HepG2 (cell line): ENCODE measurements at regions not wholly inside any gene's neighbourhood (a gene's known extent, or its start where the extent isn't known, plus 50 kb on each side); places are given as distances from the start of the nearest gene placed in this dataset.

ENCODE experiments used
- ATAC-seq: fragments of 200-7000 bp; cut with Tn5 transposase; 3 replicates; pipeline ENCODE4 v1.9.1; 2020; ENCODE audit warnings: mild to moderate bottlenecking, moderate library complexity
- BruUV-seq: library from RNA; stranded (reverse); fragments of 400-500 nt; replicated peaks from 2 replicates; lab custom pipeline; 2021; lab: Mats Ljungman, UMichigan
- CTCF ChIA-PET: fragments of 300-600 bp; formaldehyde crosslinking; extraction: SDS; loops from one replicate; lab custom pipeline; 2021; ENCODE audit warnings: low total read pairs, inconsistent platforms, low intra/inter-chr PET ratio; lab: Yijun Ruan, JAX
- POLR2A ChIA-PET: fragments of 350-600 bp; sonication (Branson Sonifier 250); formaldehyde crosslinking; loops from one replicate; lab custom pipeline; 2020; ENCODE audit warnings: antibody characterized with exemption, inconsistent platforms; lab: Yijun Ruan, JAX
- DNase-seq: peaks from one replicate; pipeline ENCODE4 v3.0.0-alpha.2; 2015; ENCODE audit warnings: low spot score
- FAIRE-seq: peaks from 3 replicates; lab custom pipeline; 2011; peaks lifted over from hg19 to GRCh38; lab: Jason Lieb, UNC
- H2AFZ ChIP-seq: one replicate; pipeline ENCODE4 v1.6.1; 2011; ENCODE audit warnings: low read length, inconsistent platforms
- H3K27ac ChIP-seq: fragments of 300-600 bp; 3 replicates; pipeline ENCODE4 v1.8.0; 2011; ENCODE audit warnings: mixed run types, mild to moderate bottlenecking, mixed read lengths, low read length, inconsistent platforms; ENCODE audit not compliant: insufficient read depth; ENCODE audit errors: extremely low read length
- H3K27me3 ChIP-seq, 2 experiments: fragments of 200-600 bp in 1 of 2; 2 replicates in 1 of 2; 3 replicates in 1 of 2; pipeline versions ENCODE4 v1.6.0 to v1.8.0; 2011; ENCODE audit warnings: low read length in 2 of 2, mild to moderate bottlenecking in 2 of 2, moderate library complexity in 2 of 2, inconsistent platforms in 1 of 2; ENCODE audit not compliant: insufficient read depth in 2 of 2, control insufficient read depth in 1 of 2
- H3K36me3 ChIP-seq, 2 experiments: fragments of 200-600 bp in 1 of 2; replicated peaks in 1 of 2; 2 replicates in 1 of 2; 3 replicates in 1 of 2; pipeline versions ENCODE4 v1.5.1 to v1.8.0; 2011; ENCODE audit warnings: low read length in 2 of 2, inconsistent platforms in 1 of 2; ENCODE audit not compliant: insufficient read depth in 2 of 2, control insufficient read depth in 1 of 2
- H3K4me1 ChIP-seq: 2 replicates; pipeline ENCODE4 v1.5.1; 2012; ENCODE audit warnings: low read length, inconsistent platforms; ENCODE audit not compliant: insufficient read depth
- H3K4me2 ChIP-seq: 2 replicates; pipeline ENCODE4 v1.6.0; 2011; ENCODE audit warnings: low read depth, low read length, inconsistent platforms
- H3K4me3 ChIP-seq, 3 experiments: fragments of 200-600 bp in 1 of 3; sonication (generic), shearing (Covaris generic) in 1 of 3; replicated peaks in 1 of 3; 2 replicates each; pipeline ENCODE4 v1.5.1; 2011 to 2016; ENCODE audit warnings: low read length in 3 of 3, inconsistent platforms in 2 of 3, low read depth in 2 of 3, mild to moderate bottlenecking in 2 of 3, control low read depth in 1 of 3, mixed read lengths in 1 of 3; ENCODE audit not compliant: insufficient read depth in 1 of 3
- H3K79me2 ChIP-seq: one replicate; pipeline ENCODE4 v1.6.1; 2011; ENCODE audit warnings: low read length, inconsistent platforms; ENCODE audit not compliant: insufficient read depth
- H3K9ac ChIP-seq: 2 replicates; pipeline ENCODE4 v1.6.0; 2011; ENCODE audit warnings: mild to moderate bottlenecking, low read depth, low read length, inconsistent platforms; ENCODE audit not compliant: insufficient read depth
- H3K9me3 ChIP-seq: 2 replicates; pipeline ENCODE4 v1.5.1; 2012; ENCODE audit warnings: mild to moderate bottlenecking, low read length
- H4K20me1 ChIP-seq: 2 replicates; pipeline ENCODE4 v1.6.0; 2011; ENCODE audit warnings: inconsistent platforms, mild to moderate bottlenecking, low read length, moderate library complexity; ENCODE audit not compliant: insufficient read depth
- ASH2L ChIP-seq: fragments of 300-600, 200-600 bp; sonication (generic); IDR thresholded peaks from 2 replicates; pipeline ENCODE4 v1.7.0; 2017; ENCODE audit warnings: low read depth, mild to moderate bottlenecking, moderate library complexity, mixed read lengths, low read length; ENCODE audit not compliant: insufficient read length
- IRF9 ChIP-seq: sonication (generic); formaldehyde crosslinking; IDR thresholded peaks from 2 replicates; pipeline ENCODE4 v1.8.0; 2022; ENCODE audit warnings: missing genetic modification reagents, mild to moderate bottlenecking, borderline replicate concordance
- KLF15 ChIP-seq: sonication (generic); formaldehyde crosslinking; IDR thresholded peaks from 2 replicates; pipeline ENCODE4 v1.8.1; 2023; ENCODE audit warnings: borderline replicate concordance, mild to moderate bottlenecking, inconsistent platforms, missing genetic modification reagents, mixed read lengths
- KMT2A ChIP-seq: sonication (generic); formaldehyde crosslinking; IDR thresholded peaks from 2 replicates; pipeline ENCODE4 v1.4.0; 2020; ENCODE audit warnings: missing genetic modification reagents
- NFATC3 ChIP-seq: sonication (generic); formaldehyde crosslinking; IDR thresholded peaks from 2 replicates; pipeline ENCODE4 v1.5.1; 2020; ENCODE audit warnings: mild to moderate bottlenecking, missing genetic modification reagents
- RFXANK ChIP-seq: IDR thresholded peaks from 2 replicates; pipeline ENCODE4 v1.6.1; 2016
- SKIL ChIP-seq: sonication (generic); formaldehyde crosslinking; IDR thresholded peaks from 2 replicates; pipeline ENCODE4 v1.8.0; 2022; ENCODE audit warnings: missing genetic modification reagents, mild to moderate bottlenecking, moderate library complexity, borderline replicate concordance
- TRAFD1 ChIP-seq: sonication (generic); formaldehyde crosslinking; IDR thresholded peaks from 2 replicates; pipeline ENCODE4 v1.5.1; 2020; ENCODE audit warnings: missing genetic modification reagents, mild to moderate bottlenecking, borderline replicate concordance
- ZFX ChIP-seq: sonication (generic); formaldehyde crosslinking; IDR thresholded peaks from 2 replicates; pipeline ENCODE4 v1.4.0; 2020; ENCODE audit warnings: mild to moderate bottlenecking, low read depth, missing genetic modification reagents, moderate library complexity
- ZMYM3 ChIP-seq: sonication (generic); formaldehyde crosslinking; IDR thresholded peaks from 2 replicates; pipeline ENCODE4 v1.5.1; 2020; ENCODE audit warnings: mild to moderate bottlenecking, missing genetic modification reagents
- ZNF142 ChIP-seq: sonication (generic); formaldehyde crosslinking; IDR thresholded peaks from 2 replicates; pipeline ENCODE4 v1.4.0; 2020; ENCODE audit warnings: missing genetic modification reagents
- ZNF17 ChIP-seq: sonication (generic); formaldehyde crosslinking; IDR thresholded peaks from 2 replicates; pipeline ENCODE4 v1.5.0; 2020; ENCODE audit warnings: mild to moderate bottlenecking, missing genetic modification reagents
- WGBS: methylation state at CpG from one replicate; pipeline ENCODE4 v1.1.6; 2017; ENCODE audit warnings: low lambda C conversion rate; 5-methylcytosine and 5-hydroxymethylcytosine counted together
- in situ Hi-C: cut with HindIII; loops from 2 replicates; pipeline ENCODE4 v1.10.0; 2017; ENCODE audit warnings: low pct_unique_long_range_greater_than_20kb; ENCODE audit not compliant: extremely low pct_ligation_motif_present
- intact Hi-C: fragments of 100-400 bp; cut with micrococcal nuclease; formaldehyde crosslinking; loops from one replicate; pipeline ENCODE4 v1.10.0; 2022; ENCODE audit not compliant: unreplicated experiment

- DNase-seq, result no peak
- in situ Hi-C loops, result no loop called here
- H3K9ac ChIP-seq, result no peak overlapping the region
- no peak for TF ChIP-seq ASH2L
- no peak for TF ChIP-seq ZNF142 (CRISPR knock-in tag)
- no peak for TF ChIP-seq SKIL
- no peak for TF ChIP-seq IRF9 (CRISPR knock-in tag)
- TF ChIP-seq ZMYM3 (CRISPR knock-in tag), result no peak
- TF ChIP-seq ZFX (CRISPR knock-in tag), result no peak
- TF ChIP-seq RFXANK (CRISPR knock-in tag), result no peak
- TF ChIP-seq ZNF17 (CRISPR knock-in tag), result no peak
- TF ChIP-seq KLF15 (CRISPR knock-in tag), result no peak
- TF ChIP-seq NFATC3 (CRISPR knock-in tag), result no peak
- no peak for TF ChIP-seq TRAFD1
- TF ChIP-seq KMT2A, result no peak
Measured at GRCh38 chr2:136212426-136213378, 94.8 kb upstream of the CXCR4 start.

More at GRCh38 chr2:136212426-136213378, 94.8 kb upstream of the CXCR4 start:
- no peaks in the 10 kb centered on the region for H3K27me3 ChIP-seq
- no peaks in the 10 kb centered on the region for H3K79me2 ChIP-seq
- POLR2A ChIA-PET, result no interaction called here
- no peak overlapping the region for H2AFZ ChIP-seq
- CTCF ChIA-PET, result no interaction called here
- H3K4me1 ChIP-seq, result no peaks in the 10 kb centered on the region
- no peak overlapping the region for H3K4me3 ChIP-seq
- WGBS, result 26% methylated on average over 5 of the region's 5 CpGs
- no peak for ATAC-seq
- no peaks in the 10 kb centered on the region for H3K36me3 ChIP-seq
- no peak for FAIRE-seq
- no peak overlapping the region for H3K27ac ChIP-seq
- no TSS peak for BruUV-seq
- no peaks in the 10 kb centered on the region for H4K20me1 ChIP-seq
- intact Hi-C loops, result no loop called here
- no peaks in the 10 kb centered on the region for H3K9me3 ChIP-seq
- H3K4me2 ChIP-seq, result no peak overlapping the region
